Liver (tissue), 8 donors: ENCODE measurements at regions not wholly inside any gene's neighbourhood (a gene's known extent, or its start where the extent isn't known, plus 50 kb on each side); places are given as distances from the start of the nearest gene placed in this dataset.

Source experiments
- DNase-seq: peaks from one replicate; pipeline ENCODE4 v3.0.0-alpha.2; 2017; ENCODE audit warnings: low spot score
- H3K27ac ChIP-seq, 2 donors: one replicate each; pipeline ENCODE4 v1.7.0; 2013; ENCODE audit warnings: inconsistent platforms in 2 of 2, low read length in 2 of 2, control low read depth in 1 of 2, low read depth in 1 of 2, mild to moderate bottlenecking in 1 of 2
- H3K27me3 ChIP-seq, 4 donors: one replicate each; pipeline versions ENCODE4 v1.6.1 to v1.7.0; 2013; ENCODE audit warnings: low read length in 3 of 4, inconsistent platforms in 1 of 4, mild to moderate bottlenecking in 1 of 4, moderate library complexity in 1 of 4; ENCODE audit not compliant: control insufficient read depth in 4 of 4, insufficient read depth in 4 of 4
- H3K36me3 ChIP-seq, 4 donors: one replicate each; pipeline versions ENCODE4 v1.6.1 to v1.7.0; 2013; ENCODE audit warnings: low read length in 3 of 4, mild to moderate bottlenecking in 3 of 4, low read depth in 1 of 4, moderate library complexity in 1 of 4; ENCODE audit not compliant: control insufficient read depth in 4 of 4, insufficient read depth in 3 of 4
- H3K4me1 ChIP-seq, 4 donors: one replicate each; pipeline versions ENCODE4 v1.6.1 to v1.7.0; 2013; ENCODE audit warnings: low read length in 3 of 4, mild to moderate bottlenecking in 3 of 4, moderate library complexity in 1 of 4; ENCODE audit not compliant: control insufficient read depth in 4 of 4, insufficient read depth in 4 of 4
- H3K4me3 ChIP-seq, 3 donors: one replicate each; pipeline versions ENCODE4 v1.6.1 to v1.7.0; 2013; ENCODE audit warnings: low read length in 3 of 3, control low read depth in 1 of 3, low read depth in 1 of 3, mild to moderate bottlenecking in 1 of 3
- H3K9ac ChIP-seq, 2 donors: one replicate each; pipeline ENCODE4 v1.7.0; 2013; ENCODE audit warnings: low read length in 2 of 2, mild to moderate bottlenecking in 2 of 2, moderate library complexity in 2 of 2, control low read depth in 1 of 2, low read depth in 1 of 2
- H3K9me3 ChIP-seq, 4 donors: one replicate each; pipeline versions ENCODE4 v1.6.1 to v1.7.0; 2013; ENCODE audit warnings: low read length in 3 of 4; ENCODE audit not compliant: control insufficient read depth in 4 of 4
- ATF3 ChIP-seq: IDR thresholded peaks from 2 replicates; pipeline ENCODE4 v1.6.1; 2016; ENCODE audit warnings: antibody characterized with exemption
- CTCF ChIP-seq: fragments of 150-350 bp; IDR thresholded peaks from 2 replicates; pipeline ENCODE4 v1.5.1; 2017; ENCODE audit warnings: improper control_type of control experiment, low read depth, low read length; ENCODE audit not compliant: missing input control
- EGR1 ChIP-seq, 2 donors: IDR thresholded peaks; 2 replicates each; pipeline ENCODE4 v1.6.1; 2016 to 2018; ENCODE audit warnings: antibody characterized with exemption in 2 of 2, low read depth in 2 of 2
- FOXA1 ChIP-seq: IDR thresholded peaks from 2 replicates; pipeline ENCODE4 v1.6.1; 2016; ENCODE audit warnings: antibody characterized with exemption
- FOXA2 ChIP-seq: IDR thresholded peaks from 2 replicates; pipeline ENCODE4 v1.6.1; 2016; ENCODE audit warnings: antibody characterized with exemption
- GABPA ChIP-seq, 2 donors: IDR thresholded peaks in 1 of 2; conservative IDR thresholded peaks in 1 of 2; 2 replicates each; pipeline ENCODE4 v1.6.1; 2016; ENCODE audit warnings: antibody characterized with exemption in 2 of 2, mild to moderate bottlenecking in 1 of 2, moderate library complexity in 1 of 2
- HNF4A ChIP-seq, 2 donors: conservative IDR thresholded peaks; 2 replicates each; pipeline ENCODE4 v1.6.1; 2016; ENCODE audit warnings: antibody characterized with exemption in 2 of 2, mild to moderate bottlenecking in 2 of 2
- HNF4G ChIP-seq: IDR thresholded peaks from 2 replicates; pipeline ENCODE4 v1.6.1; 2016; ENCODE audit warnings: antibody characterized with exemption
- JUND ChIP-seq, 2 donors: IDR thresholded peaks; 2 replicates each; pipeline ENCODE4 v1.6.1; 2016; ENCODE audit warnings: antibody characterized with exemption in 2 of 2
- MAX ChIP-seq: IDR thresholded peaks from 2 replicates; pipeline ENCODE4 v1.6.1; 2016; ENCODE audit warnings: antibody characterized with exemption
- NR2F2 ChIP-seq: IDR thresholded peaks from 2 replicates; pipeline ENCODE4 v1.6.1; 2016; ENCODE audit warnings: antibody characterized with exemption
- RAD21 ChIP-seq, 2 donors: IDR thresholded peaks; 2 replicates each; pipeline ENCODE4 v1.6.1; 2016; ENCODE audit warnings: antibody characterized with exemption in 2 of 2, mild to moderate bottlenecking in 2 of 2
- REST ChIP-seq: IDR thresholded peaks from 2 replicates; pipeline ENCODE4 v1.6.1; 2016; ENCODE audit warnings: antibody characterized with exemption, mild to moderate bottlenecking
- RXRA ChIP-seq, 2 donors: IDR thresholded peaks; 2 replicates each; pipeline ENCODE4 v1.6.1; 2017 to 2018; ENCODE audit warnings: antibody characterized with exemption in 2 of 2, mild to moderate bottlenecking in 1 of 2
- SP1 ChIP-seq: IDR thresholded peaks from 2 replicates; pipeline ENCODE4 v1.6.1; 2018; ENCODE audit warnings: antibody characterized with exemption, mild to moderate bottlenecking
- TAF1 ChIP-seq: conservative IDR thresholded peaks from 2 replicates; pipeline ENCODE4 v1.6.1; 2016; ENCODE audit warnings: antibody characterized with exemption, mild to moderate bottlenecking
- YY1 ChIP-seq: IDR thresholded peaks from 2 replicates; pipeline ENCODE4 v1.6.1; 2016; ENCODE audit warnings: antibody characterized with exemption, mild to moderate bottlenecking
- ZBTB33 ChIP-seq: IDR thresholded peaks from 2 replicates; pipeline ENCODE4 v1.6.1; 2016; ENCODE audit warnings: antibody characterized with exemption
- WGBS: extraction: QIAGEN DNeasy Blood & Tissue Kit; methylation state at CpG from one replicate; pipeline ENCODE4 v1.1.7; 2013; 5-methylcytosine and 5-hydroxymethylcytosine counted together
- donor health status: healthy.
- donor health status: healthy.
- donor health status: healthy.
- donor health status: healthy.
- donor health status: healthy.

GRCh38 chr4:185936650-185937376, 124.8 kb upstream of the SORBS2 start:
- no peak overlapping the region for H3K9ac ChIP-seq
- H3K27me3 ChIP-seq: no peaks in the 10 kb centered on the region
- no peak overlapping the region for H3K27ac ChIP-seq
- H3K36me3 ChIP-seq: no peaks in the 10 kb centered on the region
- no peaks in the 10 kb centered on the region for H3K9me3 ChIP-seq
- no peak overlapping the region for H3K4me3 ChIP-seq
- WGBS: 74% methylated on average over 10 of the region's 10 CpGs
- H3K4me1 ChIP-seq: no peaks in the 10 kb centered on the region
- TF ChIP-seq CTCF (no peak), YY1 (no peak), RAD21 (IDR thresholded peaks at IDR 0.05) (no peak), GABPA (IDR thresholded peaks at IDR 0.05 in 1 of 2, conservative IDR thresholded peaks at IDR 0.05 in 1 of 2) (no peak), FOXA1 (no peak)
- no peak for DNase-seq

- no peaks in the 10 kb centered on the region for H3K9me3 ChIP-seq
- no peaks in the 10 kb centered on the region for H3K36me3 ChIP-seq
- H3K27me3 ChIP-seq: no peaks in the 10 kb centered on the region
- no peak overlapping the region for H3K4me3 ChIP-seq
- TF ChIP-seq SP1 (no peak), RAD21 (IDR thresholded peaks at IDR 0.05) (no peak), JUND (IDR thresholded peaks at IDR 0.05) (no peak), YY1 (no peak), GABPA (IDR thresholded peaks at IDR 0.05 in 1 of 2, conservative IDR thresholded peaks at IDR 0.05 in 1 of 2) (no peak), TAF1 (no peak), ATF3 (no peak), FOXA1 (no peak), CTCF (no peak), REST (no peak), RXRA (IDR thresholded peaks at IDR 0.05) (no peak), EGR1 (IDR thresholded peaks at IDR 0.05; ENCODE audit: low read depth in 2 of 2) (no peak), FOXA2 (no peak), HNF4A (conservative IDR thresholded peaks at IDR 0.05) (no peak), NR2F2 (no peak), ZBTB33 (no peak), HNF4G (no peak), MAX (no peak)
- WGBS: 94% methylated on average over 8 of the region's 8 CpGs
- no peak overlapping the region for H3K27ac ChIP-seq
- H3K4me1 ChIP-seq: no peaks in the 10 kb centered on the region
- H3K9ac ChIP-seq: no peak overlapping the region
- no peak for DNase-seq
Measured at GRCh38 chr4:185938654-185939053, 126.7 kb upstream of the SORBS2 start.
